HG03432 (cell line): ENCODE measurements at regions not wholly inside any gene's neighbourhood (a gene's known extent, or its start where the extent isn't known, plus 50 kb on each side); places are given as distances from the start of the nearest gene placed in this dataset.

Experiments used
- ATAC-seq: cut with Tn5 transposase; IDR thresholded peaks from one replicate; pipeline ENCODE4 v1.9.1; 2021; ENCODE audit warnings: mild to moderate bottlenecking, moderate library complexity; ENCODE audit not compliant: unreplicated experiment

DNA sequence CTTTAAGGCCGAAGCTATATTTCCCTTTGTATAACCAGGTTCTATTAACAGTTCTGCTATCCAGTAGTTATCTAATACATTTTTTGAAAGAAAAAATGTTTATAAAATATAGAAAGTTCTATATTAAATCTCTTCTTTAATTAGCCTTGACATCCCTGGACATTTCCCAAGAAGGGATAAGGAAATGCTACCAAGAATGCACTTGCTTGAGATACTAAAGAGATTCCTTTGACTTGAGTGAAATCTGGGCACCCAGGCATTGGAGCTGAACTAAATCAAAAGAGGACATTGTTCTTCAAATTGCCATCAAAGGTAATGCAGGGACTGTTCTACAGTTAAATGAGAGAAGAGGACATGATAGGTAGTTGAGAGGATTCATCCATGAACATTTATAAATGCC, 535.9 kb upstream of the FAT3 start:
- no peak for ATAC-seq

DNA sequence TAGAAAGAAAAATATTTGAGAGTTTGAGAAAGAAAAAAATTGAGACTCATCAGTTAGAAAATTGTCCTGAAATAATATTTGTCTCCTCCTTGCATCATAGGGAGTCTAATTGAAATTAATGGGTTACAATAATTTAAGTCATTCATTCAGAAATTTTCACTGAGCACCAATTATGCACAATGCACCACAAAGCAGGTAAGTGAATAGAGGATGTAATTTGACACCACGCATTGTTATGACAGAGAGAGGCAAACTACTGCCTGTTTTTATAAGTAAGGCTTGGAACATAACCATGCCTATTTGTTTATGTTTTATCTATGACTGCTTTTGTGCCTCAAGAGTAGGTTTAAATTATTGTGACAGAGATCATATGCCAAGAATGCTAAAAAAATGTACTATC, 537.9 kb upstream of the FAT3 start:
- no peak for ATAC-seq

DNA sequence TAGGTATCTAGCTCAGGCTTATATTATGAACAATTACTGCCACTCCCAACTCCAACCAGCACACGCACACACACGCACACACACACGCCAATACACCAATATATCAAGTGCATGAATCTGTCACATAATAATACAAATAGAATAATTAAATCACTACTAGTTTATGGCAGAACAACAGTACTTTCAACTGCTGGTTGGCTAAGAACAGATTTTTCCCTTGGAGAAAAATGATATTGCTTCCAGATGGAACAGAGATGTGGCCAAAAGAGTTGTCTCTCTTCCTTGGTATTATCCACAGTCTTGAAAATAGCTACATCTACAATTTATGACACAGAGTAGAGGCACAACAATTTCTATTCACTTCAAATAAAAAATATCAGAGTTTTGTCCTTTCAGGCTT, 538.3 kb upstream of the FAT3 start:
- no peak for ATAC-seq

DNA sequence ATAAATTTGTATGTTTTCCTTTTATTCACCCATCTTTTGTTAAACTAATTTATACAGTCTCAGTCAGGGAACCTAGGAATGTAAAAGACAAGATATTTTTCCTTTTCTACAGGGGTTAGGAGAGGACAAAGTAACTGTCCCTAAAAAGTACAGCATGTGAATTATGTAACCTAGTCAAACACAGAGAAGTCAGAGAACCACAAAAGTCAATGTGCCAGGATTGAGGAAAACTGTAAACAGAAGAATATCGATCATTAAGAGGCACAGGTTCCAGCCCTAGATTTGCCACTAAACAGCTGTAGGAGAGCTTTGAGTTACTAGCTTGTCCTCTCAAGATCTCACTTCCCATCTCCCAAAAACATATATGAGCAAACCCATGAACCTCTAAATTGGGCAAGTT, 550.9 kb upstream of the FAT3 start:
- ATAC-seq = no peak

DNA sequence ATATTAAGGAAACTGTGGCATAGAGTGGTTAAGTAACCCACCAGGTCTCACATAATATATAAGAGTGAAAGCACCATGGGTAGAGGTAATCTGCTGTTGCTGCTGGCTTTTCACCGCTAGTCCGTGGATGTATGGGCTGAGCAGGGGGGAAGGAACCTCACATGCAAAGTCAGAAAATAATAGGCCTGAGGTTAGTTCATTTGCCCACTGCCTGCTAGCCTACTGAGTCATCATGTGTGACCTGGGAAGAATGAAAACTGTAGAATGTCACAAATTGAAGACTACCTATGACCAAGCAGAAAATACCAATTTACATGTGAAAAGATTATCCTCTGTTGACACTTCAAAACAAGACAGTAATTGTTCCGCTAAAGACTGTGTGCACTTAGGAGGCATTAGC, 560.1 kb upstream of the FAT3 start:
- no peak for ATAC-seq

DNA sequence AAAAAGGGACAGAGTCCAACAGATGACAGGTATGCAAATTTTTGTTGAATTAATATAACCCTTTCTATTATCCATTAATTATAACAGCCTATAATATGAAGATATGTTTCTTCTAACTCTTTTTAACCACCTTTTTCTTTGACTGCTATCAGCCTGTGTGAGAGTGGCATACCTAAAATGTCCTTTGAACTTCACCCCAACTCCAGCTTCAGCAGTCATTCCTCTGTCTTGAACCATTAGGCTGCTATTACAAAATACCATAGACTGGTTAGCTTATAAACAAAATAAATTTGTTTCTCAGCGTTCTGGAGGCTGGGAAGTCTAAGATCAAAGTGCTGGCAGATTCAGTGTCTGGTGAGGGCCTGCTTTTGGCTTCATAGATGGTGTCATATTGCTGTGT, 564.6 kb upstream of the FAT3 start:
- no peak for ATAC-seq

DNA sequence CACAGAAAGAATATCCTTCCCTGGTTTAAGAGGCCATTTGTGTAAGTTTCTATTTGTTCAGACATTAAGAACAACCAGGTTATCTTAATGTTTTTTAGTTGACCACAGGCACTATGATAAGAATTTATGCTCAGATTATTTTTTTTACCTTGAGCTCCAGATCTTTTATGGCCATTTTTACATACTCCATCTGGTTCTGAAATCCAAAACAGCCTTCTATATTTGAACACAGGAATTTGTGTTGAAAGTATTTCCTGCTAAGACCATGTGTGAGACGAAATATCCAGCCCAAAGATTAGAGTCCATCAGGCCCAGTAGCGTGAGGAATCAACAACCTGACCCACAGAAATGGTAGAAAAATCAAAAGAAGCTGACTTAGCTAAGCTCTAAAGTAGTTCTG, 569.9 kb upstream of the FAT3 start:
- no peak for ATAC-seq

DNA sequence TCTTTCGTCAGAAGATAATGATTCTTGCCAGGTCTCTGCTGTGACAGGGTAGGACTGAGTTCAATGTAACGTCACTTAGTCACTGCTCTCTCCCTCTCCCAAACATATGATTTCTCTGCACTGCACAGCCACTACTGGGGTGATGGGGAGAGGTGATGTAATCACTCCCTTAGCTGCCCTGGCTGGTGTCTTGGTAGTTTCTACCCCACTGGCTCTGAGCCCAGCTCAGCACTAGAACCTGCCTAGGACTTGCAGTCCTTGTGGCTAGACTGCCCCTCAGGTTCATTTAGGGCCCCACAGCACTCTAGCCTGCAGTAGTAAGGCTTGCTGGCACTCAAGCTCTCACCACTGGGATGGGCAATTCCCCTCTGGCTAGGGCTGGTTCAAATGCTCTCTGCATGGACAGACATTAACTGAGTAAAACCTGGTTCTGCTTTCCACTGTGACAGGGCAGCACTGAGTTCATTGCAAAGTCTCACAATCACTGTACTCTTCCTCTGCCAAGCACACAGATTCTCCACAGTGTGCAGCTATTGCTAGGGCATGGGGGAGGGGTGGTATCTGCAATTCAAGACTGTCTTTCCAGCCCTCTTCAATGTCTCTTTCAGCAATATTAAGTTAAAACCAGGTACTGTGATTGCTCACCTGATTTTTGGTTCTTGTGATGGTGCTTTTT, 571.4 kb upstream of the FAT3 start:
- ATAC-seq = no peak

DNA sequence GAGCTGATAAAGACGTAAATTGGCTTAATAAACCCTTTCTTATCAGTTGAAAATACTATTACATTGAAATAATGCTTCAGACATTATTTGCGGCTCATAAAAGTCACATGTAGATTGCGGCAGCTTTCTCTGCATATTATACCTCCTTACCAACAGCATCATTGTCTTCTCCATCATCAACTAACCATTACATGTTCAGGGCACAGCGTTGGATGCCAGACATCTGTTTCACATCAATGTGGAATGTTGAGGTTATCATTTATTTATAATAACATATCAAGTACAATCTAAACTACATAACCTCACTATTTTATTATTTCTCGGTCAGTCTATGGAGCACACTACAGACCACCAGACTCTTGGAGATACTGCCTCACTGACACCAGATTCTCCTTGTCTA, 573.8 kb upstream of the FAT3 start:
- ATAC-seq = no peak

DNA sequence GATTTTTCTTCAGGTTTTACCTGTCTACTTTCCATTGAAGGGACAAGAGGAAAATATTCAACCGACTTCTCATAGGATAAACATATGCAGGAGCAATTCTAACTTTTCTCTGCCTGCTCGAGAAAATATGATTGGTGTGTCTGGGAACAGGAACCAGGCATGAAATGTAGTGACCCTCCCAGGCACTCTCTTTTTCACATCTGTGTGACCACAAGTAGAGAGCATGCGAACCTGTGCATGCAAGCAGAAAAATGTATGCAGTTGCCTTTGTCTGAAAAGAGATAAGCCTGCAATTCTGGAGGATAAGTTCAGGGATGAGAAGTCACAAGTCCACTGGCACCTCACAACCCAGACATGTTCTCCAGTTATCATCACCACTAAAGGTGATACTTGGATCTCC, 583.5 kb upstream of the FAT3 start:
- peak; percentile 73 for ATAC-seq

DNA sequence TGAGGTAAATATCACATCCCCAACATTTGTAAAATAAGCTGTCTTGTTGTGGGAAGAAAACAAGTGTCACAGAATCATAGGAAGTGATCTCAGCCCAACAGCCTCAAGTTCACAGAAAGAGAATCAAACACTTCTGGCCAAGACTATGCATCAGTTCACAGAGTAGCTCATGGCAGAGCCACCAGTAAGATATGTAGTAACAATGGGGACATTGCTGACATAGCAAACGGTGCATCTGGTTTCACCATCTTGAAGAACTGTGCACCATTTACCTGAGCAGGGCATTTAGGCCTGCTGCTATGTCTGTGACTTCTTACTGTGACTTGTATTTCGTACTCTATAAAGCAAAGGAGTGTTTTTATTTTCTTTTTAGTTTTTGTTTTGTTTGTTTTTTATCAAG, 585.3 kb upstream of the FAT3 start:
- ATAC-seq = no peak

DNA sequence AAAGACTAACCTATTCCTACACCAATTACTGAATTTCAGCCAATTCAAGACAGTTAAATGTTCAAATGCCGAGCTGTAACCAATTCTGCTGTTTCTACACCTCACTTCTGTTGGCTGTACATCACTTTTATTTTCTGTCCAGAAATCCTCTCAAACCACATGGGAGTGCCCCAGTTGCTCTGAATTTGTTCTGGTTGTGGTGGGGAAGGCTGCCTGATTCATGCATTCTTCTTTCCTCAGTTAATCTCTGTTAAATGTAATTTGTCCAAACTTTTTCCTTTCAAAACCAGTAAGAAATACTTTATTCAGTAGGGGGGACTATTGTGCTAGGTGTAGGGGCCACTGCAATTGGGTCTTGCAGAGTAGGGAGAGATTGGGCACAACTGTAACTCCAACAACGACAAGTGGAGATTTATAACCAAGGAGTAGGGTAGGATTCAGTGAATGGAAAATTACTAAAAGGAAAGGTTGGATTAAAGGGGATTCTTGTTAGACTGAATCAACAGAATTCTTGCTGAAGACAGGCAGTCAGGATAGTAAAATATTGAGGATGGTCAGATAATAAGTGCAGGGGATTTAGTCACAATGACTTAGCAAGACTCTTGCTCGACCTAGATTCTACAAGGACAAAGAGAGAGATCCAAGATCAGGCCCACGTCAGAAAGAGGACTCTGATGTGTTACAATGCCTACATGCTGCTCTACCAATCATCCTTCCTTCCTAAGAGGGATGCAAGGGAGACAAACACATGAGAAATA, 593.5 kb upstream of the FAT3 start:
- ATAC-seq = no peak

DNA sequence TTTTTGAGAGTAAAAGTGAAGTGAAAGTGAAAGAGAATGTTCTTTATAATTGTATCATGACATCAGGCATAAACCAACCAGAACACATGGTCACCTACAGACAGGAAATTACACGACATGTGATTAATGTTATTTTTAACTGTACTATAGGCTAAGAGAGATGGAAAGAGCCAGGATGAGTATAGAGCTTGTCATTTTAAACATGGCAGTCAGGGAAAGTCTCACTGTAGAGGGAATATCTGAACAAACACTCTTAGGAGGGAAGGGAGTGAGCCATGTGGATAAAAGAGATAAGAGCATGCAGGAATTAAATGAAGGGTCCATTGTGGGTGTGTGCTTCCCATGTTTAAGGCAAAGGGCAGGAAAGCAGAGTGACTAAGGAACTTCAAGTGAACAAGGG, 599.1 kb upstream of the FAT3 start:
- ATAC-seq = peak; percentile 70

DNA sequence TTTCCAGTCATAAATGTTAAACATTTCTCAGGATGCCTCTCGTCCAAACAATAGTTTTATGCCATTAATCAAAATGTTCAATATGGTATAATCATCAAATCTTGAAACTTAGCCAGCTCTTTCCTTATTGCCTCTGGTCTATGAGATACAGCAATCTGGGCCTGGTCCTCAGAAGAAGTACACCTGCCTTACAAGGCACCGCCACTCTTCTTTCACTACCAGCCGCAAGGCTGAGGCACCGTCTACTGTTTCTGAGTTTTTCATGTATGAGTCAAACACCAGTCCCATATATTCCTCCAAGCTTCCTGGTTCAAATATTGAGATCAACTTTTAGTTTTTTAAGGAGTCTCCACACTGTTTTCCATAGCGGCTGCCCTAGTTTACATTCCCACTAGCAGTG, 600.6 kb upstream of the FAT3 start:
- ATAC-seq = no peak

DNA sequence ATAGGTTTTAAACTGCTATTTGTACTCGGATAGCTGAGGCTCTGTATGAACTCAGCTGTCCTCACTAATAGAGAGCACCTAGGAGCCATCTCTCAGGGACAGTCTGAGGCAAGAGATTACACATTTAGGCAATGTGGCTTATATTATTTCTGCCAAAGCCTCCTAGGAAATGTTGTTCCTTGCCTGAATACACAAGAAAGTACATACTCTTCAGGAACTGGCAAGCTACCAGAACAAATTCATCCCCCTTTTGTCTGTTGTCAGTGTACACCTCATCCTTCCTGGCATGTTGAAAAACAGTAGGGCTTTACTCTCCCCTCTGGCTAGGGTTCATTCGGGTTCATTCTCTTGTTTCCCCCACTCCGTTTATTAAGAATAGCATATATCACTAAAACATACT, 615.9 kb upstream of the FAT3 start:
- no peak for ATAC-seq

DNA sequence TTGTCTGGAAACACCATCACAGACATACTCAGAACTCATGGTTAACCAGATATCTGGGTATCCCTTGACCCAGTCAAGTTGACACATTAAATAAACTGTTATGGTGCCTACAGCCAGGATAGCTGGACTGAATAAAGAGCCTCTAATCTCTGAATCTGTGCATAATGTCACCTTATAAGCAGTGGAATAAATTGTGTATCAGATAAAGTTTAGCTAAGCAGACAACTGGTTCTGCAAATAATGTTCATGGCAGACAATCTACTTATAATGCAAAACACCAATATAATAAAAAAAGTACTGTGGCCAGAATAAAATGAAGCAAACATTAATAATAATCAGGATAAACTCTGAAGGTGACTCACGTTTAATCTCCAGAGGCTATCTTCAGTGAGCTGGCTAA, 628.5 kb upstream of the FAT3 start:
- ATAC-seq = no peak

DNA sequence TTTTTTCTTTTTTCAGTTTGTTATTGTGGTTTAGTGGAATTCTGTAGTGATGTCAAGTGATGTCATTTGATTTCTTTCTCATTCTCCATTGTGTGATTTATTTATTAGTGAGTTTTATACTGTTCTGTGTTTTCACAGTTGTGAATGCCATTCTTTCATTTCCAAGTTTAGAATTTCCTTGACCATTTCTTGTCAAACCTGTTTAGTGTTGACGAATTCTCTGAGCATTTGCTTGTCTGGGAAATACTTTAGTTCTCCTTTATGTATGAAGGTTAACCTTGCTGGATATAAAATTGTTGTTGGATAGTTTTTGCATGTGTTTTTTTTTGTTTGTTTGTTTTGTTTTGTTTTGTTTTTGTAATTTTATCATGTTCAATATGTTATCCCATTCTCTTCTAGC, 633.6 kb upstream of the FAT3 start:
- no peak for ATAC-seq

DNA sequence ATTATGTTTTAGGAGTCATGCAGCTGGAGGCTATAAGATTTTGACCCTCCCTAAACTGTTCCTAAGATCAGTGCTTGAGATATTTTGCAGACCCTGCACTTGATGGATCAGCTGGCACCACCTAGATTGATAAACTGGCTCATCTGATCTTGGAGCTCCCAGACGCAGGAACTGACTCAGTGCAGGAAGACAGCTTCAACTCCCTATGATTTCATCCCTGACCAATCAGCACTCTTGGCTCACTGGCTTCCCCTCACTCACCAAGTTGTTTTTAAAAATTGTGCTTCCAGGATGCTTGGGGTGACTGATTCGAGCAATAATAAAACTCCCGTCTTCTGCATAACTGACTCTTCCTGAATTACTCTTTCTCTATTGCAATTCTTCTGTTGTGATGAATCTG, 637.5 kb upstream of the FAT3 start:
- ATAC-seq = no peak

DNA sequence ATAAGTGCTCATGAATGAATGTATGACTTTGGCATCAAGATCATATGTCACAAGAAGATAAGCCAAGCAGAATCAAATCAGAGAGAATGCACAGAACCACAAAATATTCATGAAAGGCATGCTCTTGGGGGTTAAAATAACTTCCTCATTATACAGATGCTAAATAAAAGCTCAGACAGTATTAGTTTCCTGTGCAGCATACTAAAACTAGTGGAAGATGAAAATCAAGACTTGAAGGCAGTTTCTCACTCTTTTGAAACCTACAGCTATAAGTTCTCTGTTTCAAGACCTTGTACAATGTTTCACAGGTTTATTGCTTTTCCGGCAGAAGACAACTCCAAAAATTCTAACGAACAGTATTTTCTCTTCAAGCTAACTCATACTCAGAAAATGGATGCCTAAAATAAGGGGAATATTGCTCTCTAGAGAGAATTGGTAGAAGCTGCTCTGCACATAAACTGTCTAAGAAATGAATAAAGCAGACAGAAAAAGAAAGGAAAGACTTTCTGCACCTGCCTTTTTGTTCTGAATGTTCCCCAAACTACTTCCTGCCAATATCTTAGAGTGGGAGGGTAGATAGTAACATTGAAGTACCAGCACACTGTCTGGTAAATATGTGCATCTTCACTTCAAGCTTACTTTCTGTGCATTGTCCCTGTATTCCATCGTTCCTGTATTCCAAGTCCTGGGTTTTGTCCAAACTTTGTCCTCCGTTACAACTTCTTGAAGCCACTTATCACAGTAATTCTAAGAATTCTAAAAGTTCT, 639.4 kb upstream of the FAT3 start:
- no peak for ATAC-seq

DNA sequence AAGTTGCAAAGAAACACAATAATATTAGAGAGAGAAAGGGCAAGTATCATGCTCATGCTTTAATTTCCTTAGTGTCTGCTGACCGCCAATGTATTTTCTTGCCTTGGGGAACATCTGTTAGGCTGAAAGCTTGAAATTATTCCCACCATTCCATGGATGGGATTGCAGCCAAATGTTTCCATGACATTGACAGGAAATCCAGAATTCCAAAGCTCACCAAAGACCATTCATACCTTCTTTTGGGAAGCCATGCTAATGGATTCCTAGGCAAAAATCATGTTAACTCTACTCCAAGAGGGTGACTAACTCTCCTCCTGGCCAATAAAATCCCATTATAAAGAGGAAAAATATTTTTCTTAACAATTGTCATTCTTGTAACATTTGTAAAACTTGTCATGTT, 661.4 kb upstream of the FAT3 start:
- no peak for ATAC-seq

DNA sequence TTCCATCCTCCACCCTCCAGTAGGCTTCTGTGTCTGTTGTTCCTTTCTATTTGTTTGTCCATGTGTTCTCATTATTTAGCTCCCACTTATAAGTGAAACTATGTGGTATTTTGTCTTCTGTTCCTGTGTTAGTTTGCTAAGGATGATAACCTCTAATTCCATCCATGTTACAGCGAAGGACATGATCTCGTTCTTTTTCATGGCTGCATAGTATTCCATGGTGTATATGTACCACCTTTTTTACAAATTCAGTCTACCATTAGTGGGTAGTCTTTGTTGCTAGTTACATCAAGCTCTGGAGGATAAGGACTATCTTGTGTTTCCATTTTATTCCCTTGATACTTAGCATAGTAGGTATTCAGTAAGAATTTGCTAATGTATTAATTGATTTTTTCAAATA, 664.2 kb upstream of the FAT3 start:
- no peak for ATAC-seq

DNA sequence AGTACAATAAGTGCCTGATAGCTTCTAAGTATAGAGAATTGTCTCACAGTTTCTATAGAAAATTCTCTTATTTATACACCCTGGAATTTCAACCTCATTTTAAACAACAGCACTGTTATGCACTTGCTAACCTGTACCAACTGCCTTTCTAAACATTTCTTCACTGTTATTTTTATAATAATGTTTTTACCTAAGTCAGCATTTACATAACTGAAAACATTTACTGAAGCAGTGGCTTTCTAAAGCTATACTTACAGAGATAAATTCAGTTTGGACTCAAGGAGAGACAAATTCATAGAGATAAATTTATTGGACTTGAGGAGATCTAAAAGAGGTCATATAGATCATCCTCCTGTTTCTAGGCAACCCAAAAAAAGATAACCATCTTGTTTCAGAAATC, 686.6 kb upstream of the FAT3 start:
- no peak for ATAC-seq
